ENCODE measurements at regions not wholly inside any gene's neighbourhood (a gene's known extent, or its start where the extent isn't known, plus 50 kb on each side); places are given as distances from the start of the nearest gene placed in this dataset.

- no peaks in the 10 kb centered on the region for H3K9me3 ChIP-seq (ENCODE audit: control insufficient read depth, low read depth, low read length)
- H2AFZ ChIP-seq (ENCODE audit: control insufficient read depth, low read length), result no peak overlapping the region
- FAIRE-seq, result no peak
- H3K9ac ChIP-seq (ENCODE audit: control insufficient read depth, extremely low read depth, insufficient read depth, low read length), result no peak overlapping the region
- dilution Hi-C loops (cut with MboI; ENCODE audit: extremely low pct_ligation_motif_present, low sequenced_read_pairs), result no loop called here
- no peaks in the 10 kb centered on the region for H3K27me3 ChIP-seq (ENCODE audit: control insufficient read depth, extremely low read depth, insufficient read depth, low read length)
- H4K20me1 ChIP-seq (ENCODE audit: control insufficient read depth, extremely low read depth, insufficient read depth, low read length), result no peaks in the 10 kb centered on the region
- no peaks in the 10 kb centered on the region for H3K79me2 ChIP-seq (ENCODE audit: control insufficient read depth, insufficient read depth, low read length)
- H3K36me3 ChIP-seq (ENCODE audit: control insufficient read depth in 2 of 2, extremely low read depth in 1 of 2, insufficient read depth in 2 of 2, low read length in 2 of 2), result no peaks in the 10 kb centered on the region
- no peak overlapping the region for H3K27ac ChIP-seq (ENCODE audit: control insufficient read depth, insufficient read depth, low read length)
- H3K4me2 ChIP-seq (ENCODE audit: control insufficient read depth, extremely low read depth, insufficient read depth, low read depth, low read length), result no peak overlapping the region
- H3K4me3 ChIP-seq (ENCODE audit: control insufficient read depth in 2 of 3, extremely low read depth in 1 of 3, insufficient read depth in 2 of 3, low read depth in 1 of 3, low read length in 3 of 3), result no peak overlapping the region
- H3K4me1 ChIP-seq (ENCODE audit: control insufficient read depth, extremely low read depth, insufficient read depth, low read length), result no peaks in the 10 kb centered on the region
- H3K9me1 ChIP-seq (ENCODE audit: control insufficient read depth, extremely low read depth, insufficient read depth, low read length), result no peaks in the 10 kb centered on the region
- TF ChIP-seq EZH2 (IDR thresholded peaks at IDR 0.05; ENCODE audit: low read length) (no peak), CTCF (optimal IDR thresholded peaks at IDR 0.05 in 1 of 3, IDR thresholded peaks at IDR 0.05 in 1 of 3, conservative IDR thresholded peaks at IDR 0.05 in 1 of 3; ENCODE audit: extremely low read depth in 1 of 3, insufficient read depth in 2 of 3, low read length in 3 of 3) (no peak)
- no peak for DNase-seq (ENCODE audit: low read depth, low spot score)
Measured at GRCh38 chr1:70656361-70656760, 245.3 kb downstream of the CTH start.

- no peak overlapping the region for H3K27ac ChIP-seq (ENCODE audit: control insufficient read depth, insufficient read depth, low read length)
- TF ChIP-seq EZH2 (IDR thresholded peaks at IDR 0.05; ENCODE audit: low read length) (no peak), CTCF (optimal IDR thresholded peaks at IDR 0.05 in 1 of 3, IDR thresholded peaks at IDR 0.05 in 1 of 3, conservative IDR thresholded peaks at IDR 0.05 in 1 of 3; ENCODE audit: extremely low read depth in 1 of 3, insufficient read depth in 2 of 3, low read length in 3 of 3) (no peak)
- no peak overlapping the region for H3K9ac ChIP-seq (ENCODE audit: control insufficient read depth, extremely low read depth, insufficient read depth, low read length)
- H3K4me3 ChIP-seq (ENCODE audit: control insufficient read depth in 2 of 3, extremely low read depth in 1 of 3, insufficient read depth in 2 of 3, low read depth in 1 of 3, low read length in 3 of 3), result no peak overlapping the region
- H3K4me1 ChIP-seq (ENCODE audit: control insufficient read depth, extremely low read depth, insufficient read depth, low read length), result no peaks in the 10 kb centered on the region
- no peaks in the 10 kb centered on the region for H3K27me3 ChIP-seq (ENCODE audit: control insufficient read depth, extremely low read depth, insufficient read depth, low read length)
- no peaks in the 10 kb centered on the region for H3K9me1 ChIP-seq (ENCODE audit: control insufficient read depth, extremely low read depth, insufficient read depth, low read length)
- no peak overlapping the region for H2AFZ ChIP-seq (ENCODE audit: control insufficient read depth, low read length)
- no peaks in the 10 kb centered on the region for H3K36me3 ChIP-seq (ENCODE audit: control insufficient read depth in 2 of 2, extremely low read depth in 1 of 2, insufficient read depth in 2 of 2, low read length in 2 of 2)
- DNase-seq (ENCODE audit: low read depth, low spot score), result no peak
- no peak for FAIRE-seq
- H3K79me2 ChIP-seq (ENCODE audit: control insufficient read depth, insufficient read depth, low read length), result no peaks in the 10 kb centered on the region
- H3K4me2 ChIP-seq (ENCODE audit: control insufficient read depth, extremely low read depth, insufficient read depth, low read depth, low read length), result no peak overlapping the region
- H4K20me1 ChIP-seq (ENCODE audit: control insufficient read depth, extremely low read depth, insufficient read depth, low read length), result no peaks in the 10 kb centered on the region
- dilution Hi-C loops (cut with MboI; ENCODE audit: extremely low pct_ligation_motif_present, low sequenced_read_pairs), result no loop called here
- no peaks in the 10 kb centered on the region for H3K9me3 ChIP-seq (ENCODE audit: control insufficient read depth, low read depth, low read length)
Measured at GRCh38 chr1:70659891-70660290, 248.8 kb downstream of the CTH start.
